Right forelimb (tissue), 1 donor: ENCODE measurements at regions not wholly inside any gene's neighbourhood (a gene's known extent, or its start where the extent isn't known, plus 50 kb on each side); places are given as distances from the start of the nearest gene placed in this dataset.
"Not testable (repeated sequence)": the region's sequence is repeated elsewhere in the genome, so short reads cannot be mapped to it uniquely, and the experiment has no call there.

Experiments used
- DNase-seq: peaks from one replicate; pipeline ENCODE4 v3.0.0-alpha.2; 2018

DNA sequence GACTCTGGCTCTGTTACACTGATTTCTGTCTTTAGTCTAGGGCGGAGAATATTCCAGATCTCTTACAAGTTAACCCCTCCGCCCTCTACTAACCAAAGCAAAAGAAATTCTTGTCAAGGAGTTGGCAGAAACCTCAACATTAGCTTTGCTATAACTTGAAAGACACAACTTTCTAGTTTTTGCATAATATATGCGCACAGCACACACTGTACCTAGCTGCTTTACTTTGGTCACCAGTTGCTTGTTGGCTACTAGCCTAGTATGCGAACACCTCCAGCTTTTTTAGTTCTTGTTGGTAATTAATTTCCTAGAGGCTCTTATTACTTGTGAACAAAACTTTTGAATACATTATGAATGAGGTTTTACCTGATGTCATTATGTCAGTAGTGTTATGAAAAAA lies 348.8 kb upstream of the C2CD4B start:
- no peak for DNase-seq

GRCh38 chr15:62515696-62516395 lies 350.8 kb upstream of the C2CD4B start:
- no peak for DNase-seq

DNA sequence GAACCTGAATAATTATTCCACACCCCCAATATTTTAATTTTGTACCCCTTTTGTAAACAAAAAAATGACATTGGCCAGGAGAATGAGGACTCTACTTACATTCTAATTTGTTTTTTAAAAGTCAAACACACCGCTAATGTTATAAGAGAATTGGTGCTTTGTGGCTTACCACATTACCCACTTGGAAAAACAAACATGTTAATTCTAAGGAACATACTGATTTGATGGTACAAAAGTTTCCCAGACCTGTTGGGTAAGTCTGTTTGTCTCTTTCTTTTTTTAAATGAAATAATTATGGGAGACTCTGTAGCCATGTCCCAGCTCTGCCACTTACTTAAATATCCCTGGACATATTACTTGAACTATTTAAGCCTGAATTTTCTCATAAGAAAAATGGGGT lies 352.5 kb upstream of the C2CD4B start:
- no peak for DNase-seq

DNA sequence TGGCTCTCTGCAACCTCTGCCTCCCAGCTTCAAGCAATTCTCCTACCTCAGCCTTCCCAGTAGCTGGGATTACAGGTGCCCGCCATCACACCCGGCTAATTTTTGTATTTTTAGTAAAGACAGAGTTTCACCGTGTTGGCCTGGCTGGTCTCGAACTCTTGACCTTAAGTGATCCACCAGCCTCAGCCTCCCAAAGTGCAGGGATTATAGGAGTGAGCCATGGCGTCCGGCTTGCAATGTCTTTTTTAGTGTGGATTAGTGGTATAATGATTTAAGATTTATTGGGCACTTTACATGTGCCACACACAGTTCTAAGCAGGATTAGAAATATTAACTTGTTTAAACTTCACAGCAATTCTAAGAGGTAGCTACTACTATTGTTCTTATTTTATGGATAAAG lies 353.6 kb upstream of the C2CD4B start:
- not testable (repeated sequence) for DNase-seq

- no peak for DNase-seq
Observed at GRCh38 chr15:62519900-62520299, 354.8 kb upstream of the C2CD4B start.

DNA sequence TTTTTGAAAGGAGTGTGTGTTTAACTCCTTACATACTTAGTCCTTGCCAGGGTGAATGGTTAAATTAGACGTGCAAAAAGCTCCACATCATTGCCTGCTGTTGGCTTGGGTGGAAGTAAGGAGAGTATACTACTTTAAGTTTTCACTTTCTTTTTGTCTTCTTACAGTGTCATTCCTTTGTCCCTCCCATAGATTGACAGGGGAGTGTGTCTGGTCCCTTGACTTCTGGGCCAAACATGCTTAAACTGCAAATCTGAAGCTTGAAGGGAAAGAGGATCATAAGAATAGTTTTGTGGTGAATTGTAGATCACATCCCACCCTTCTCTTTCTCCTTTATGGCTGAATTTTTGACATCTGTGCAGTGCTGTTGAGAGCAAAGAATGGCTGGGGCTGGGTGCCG lies 355.8 kb upstream of the C2CD4B start:
- DNase-seq, result no peak

DNA sequence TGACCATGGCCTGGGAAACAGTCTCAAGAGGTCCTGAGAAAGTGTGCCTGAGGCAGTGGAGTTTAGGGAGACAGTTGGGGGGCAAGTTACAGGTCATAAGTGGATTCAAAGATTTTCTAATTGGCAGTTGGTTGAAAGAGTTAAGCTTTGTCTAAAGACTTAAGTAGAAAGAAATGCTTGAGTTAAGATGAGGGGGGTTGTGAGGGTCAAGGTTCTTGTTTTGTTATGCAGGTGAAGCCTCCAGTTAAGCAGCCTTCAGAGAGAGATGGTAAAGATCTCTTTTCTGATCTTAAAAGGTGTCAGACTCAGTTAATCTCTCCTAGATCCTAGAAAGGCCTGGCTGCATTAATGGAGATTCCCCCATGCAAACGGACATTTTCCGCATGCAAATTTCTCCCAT lies 356.3 kb upstream of the C2CD4B start:
- no peak for DNase-seq

- no peak for DNase-seq
Observed at GRCh38 chr15:62524848-62525247, 359.8 kb upstream of the C2CD4B start.

GRCh38 chr15:62527387-62527786 lies 362.3 kb upstream of the C2CD4B start:
- DNase-seq, result no peak

DNA sequence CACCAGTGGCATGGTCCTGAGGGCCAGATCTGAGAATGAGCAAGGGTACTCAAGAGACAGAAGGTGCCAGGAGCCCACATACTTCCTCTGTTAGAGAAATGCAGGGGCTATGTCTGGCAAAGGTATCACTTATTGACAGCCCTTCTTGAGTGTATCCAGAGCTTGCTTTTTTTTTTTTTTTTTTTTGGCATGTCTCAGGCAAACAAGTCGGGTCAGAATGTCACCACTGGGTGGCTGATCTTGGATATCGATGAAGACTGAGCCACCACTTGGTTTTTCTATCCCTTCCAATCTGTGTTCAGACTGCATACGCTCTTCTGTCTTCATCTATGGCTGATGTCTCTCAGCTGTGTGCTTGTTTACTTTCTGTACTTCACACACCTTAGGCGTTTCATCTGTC lies 363.4 kb upstream of the C2CD4B start:
- no peak for DNase-seq

DNA sequence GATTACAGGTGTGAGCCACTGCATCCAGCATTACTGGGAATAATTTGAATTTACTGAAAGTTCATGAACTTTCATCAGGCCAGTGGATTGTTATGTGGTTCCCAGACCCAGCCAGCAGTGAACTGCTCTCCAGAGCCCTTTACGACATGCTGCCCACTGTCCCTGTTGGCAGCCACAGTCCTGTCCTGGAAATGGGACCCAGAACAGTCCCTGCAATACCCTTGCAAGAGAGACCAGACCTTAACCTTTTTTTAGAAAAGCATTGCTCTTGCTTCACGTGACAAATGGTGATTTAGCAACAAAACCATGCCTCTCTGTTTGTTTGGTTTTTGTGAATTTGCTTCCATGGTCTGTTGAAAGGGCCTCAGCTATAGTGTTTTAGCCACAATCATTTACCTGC lies 367.3 kb upstream of the C2CD4B start:
- DNase-seq, result no peak

DNA sequence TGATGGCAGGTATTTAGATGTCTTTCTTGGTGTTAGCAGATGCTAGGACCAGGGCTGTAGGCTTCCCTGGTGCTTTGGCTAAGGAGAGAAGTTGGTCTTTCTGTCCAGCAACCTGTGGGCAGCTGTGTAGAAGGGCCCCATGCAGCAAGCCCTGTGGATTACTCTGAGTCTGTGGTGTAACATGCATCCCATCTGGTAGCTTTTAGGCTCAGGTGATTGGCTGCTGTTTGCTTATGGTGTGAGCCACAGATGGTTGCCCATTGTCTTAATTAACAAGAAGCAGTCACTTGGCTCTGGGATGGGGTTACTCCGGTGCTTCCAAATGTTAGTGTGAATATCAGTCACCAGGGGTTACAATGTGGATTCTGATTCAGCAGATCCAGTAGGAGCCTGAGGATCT lies 368.6 kb upstream of the C2CD4B start:
- DNase-seq, result no peak

DNA sequence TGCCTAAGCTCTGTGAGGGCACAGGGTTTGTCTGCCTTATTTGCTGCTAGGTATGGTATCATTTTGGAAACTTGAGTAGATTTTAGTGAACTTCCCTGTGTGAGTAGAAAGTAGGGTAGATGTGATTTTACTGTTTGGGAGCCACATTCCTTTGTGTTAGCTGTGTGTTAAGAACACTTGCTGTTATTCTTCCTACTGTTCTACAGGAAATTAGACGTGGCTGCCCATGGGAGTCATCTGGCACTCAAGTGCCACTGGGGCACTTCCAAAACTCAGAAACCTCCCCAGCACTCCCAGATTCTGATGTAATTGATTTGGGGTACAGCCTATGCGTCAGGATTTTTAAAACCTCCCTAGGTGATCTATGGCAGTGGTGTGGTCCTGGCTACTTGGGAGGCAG lies 369.9 kb upstream of the C2CD4B start:
- no peak for DNase-seq

- DNase-seq, result no peak
Observed at GRCh38 chr15:62539236-62539635, 374.2 kb upstream of the C2CD4B start.

GRCh38 chr15:62541250-62541649 lies 376.2 kb upstream of the C2CD4B start:
- no peak for DNase-seq

DNA sequence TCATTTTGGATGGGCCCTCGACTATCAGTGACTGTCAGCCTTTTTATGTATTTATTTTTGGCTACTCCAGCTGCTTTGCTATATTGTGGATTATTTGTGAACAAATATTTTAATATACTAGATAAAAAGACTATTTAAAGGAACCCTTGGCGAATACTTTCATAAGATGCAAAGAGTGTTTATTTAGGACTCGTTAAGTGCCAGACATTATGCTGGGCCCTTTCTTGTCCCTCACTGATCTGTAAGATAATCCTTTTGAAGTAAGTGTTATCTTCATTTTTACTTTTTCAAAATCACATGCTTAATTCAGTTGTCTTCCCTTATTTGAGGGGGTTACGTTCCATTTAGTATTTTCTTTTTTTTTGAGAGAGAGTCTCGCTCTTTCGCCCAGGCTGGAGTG lies 376.8 kb upstream of the C2CD4B start:
- DNase-seq, result no peak

DNA sequence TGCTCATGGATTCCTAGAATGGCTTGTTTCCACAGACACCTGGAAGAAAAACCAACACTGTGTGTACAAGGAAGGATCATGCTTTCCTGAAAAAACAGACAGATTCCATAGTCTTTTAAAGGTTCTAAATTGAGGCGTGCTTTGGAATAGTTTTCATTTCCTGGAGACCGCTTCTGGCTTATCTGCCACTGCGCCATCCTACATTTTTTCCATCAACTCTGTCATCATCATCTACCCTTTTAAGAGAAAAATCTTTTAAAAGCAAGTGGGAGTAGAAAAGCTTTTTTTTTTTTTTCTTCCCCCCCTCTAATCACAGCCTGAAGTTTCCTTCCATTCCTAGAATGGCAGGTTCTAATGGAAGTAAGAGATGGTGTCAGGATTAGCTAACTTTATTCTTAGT lies 379.4 kb upstream of the C2CD4B start:
- no peak for DNase-seq

DNA sequence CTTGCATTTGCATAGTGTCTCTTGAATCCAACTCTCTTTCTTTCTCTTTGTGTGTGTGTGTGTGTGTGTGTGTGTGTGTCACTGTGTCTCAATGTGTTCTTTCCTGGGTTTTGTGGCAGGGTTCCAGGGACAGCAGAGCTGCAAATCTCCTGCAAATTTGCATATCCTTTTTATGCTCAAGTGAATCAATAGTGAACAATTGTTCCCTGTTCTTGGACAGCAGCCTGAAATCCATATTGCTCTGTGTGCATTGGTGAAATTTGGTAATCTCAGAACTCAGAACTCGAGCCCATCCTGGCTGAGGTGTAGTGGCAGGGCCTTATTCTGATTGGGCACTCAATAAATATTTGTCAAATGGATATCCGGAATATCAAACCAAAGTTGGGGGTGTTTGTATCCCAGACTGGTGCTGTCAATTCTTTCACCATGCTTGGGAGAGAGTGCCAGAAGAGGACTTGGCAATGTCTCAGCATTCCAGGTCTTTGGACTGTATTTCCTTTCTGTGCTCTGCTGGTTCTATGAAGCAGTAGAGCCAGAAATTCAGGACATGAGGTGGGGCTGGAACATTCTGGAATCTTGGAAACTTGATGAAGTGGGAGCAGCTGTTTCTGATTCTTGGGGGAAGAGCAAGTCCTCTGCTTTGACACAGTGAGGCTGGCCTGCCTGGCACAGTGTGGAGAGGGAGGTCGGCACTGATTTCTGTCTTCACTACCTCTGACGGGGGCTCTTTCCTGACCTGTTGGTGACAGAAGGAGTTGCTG lies 380.6 kb upstream of the C2CD4B start:
- DNase-seq, result peak; percentile 74

DNA sequence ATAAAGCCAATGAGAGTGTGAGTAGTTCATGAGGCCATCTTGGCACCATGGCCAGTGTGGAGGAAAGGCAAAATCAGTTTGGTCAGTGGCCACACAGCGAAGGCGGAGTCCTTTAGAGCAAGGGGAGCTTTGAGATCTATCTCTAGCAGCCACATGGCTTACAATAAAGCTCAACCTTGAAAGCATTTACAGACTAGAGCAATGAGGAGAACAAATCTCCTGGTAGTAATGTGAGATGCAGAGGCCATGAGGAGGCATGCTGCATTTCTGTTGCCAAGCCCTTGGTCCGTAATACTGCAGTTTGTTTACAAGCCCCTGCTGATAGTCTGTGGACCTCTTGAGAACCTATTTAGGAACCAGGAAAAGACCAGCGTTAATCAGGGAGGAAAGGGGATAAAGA lies 381.5 kb upstream of the C2CD4B start:
- DNase-seq, result no peak

DNA sequence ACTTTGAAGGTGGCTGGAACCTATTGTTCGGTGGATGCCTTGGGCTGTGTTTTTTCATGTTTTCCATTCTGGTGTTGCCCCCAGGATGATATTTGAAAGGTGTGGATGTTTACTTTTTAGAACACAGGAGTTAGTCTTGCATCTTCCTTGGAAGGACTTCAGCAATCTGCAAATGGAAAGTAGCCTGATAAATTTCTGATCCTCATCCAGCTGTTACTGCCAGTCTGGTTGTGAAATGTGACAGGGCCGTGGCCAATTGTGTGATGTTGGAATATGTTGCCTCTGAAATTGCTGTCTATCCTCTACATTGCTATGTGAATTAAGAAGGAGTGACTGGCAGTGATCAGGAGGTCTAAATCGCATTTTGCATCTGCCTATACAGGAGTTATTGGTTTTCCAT lies 382.5 kb upstream of the C2CD4B start:
- DNase-seq, result no peak

DNA sequence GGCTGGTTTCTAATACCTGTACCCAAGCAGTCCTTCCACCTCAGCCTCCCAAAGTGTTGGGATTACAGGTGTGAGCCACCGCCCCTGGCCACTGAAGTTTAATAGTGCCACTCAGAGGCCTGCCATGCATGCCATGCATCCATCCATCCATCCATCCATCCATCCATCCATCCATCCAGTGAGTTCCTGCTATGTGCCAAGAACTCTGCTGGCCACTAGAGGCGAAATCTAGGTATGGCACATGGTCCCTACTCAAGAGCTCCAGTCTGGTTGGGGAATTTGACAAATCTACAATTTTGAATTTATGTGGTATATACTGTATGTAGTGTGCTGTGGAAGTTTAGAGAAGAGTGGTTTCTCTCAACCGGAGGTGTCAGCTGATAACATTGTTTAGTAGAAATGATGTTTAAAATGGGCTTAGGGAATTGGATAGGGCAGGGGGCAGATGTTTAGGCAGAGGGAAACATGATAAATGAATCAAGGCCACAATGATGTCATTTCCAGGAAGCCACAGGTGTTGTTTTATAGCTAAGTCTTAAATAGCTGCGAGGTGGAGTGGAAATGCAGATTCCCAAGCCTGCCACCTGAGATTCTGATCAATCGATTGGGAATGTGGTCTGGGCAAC lies 384.4 kb upstream of the C2CD4B start:
- no peak for DNase-seq

- DNase-seq, result no peak
Observed at GRCh38 chr15:62550106-62550505, 385.0 kb upstream of the C2CD4B start.

DNA sequence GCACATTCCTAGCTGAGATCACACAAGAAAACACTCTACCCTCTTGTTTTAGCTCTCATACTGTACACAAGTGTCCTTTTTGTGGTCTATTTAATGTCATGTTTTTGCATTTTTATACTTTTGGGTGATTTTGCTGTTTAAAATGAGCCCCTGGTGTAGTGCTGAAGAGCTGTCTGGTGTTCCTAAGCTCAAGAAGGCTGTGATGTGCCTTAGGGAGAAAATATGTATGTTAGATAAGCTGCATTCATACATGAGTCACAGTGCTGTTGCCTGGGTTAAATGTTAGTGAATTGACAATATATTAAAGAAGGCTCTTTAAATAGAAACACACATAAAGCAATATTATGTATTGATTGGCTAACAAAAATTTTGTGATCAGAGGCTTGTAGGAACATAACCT lies 387.4 kb upstream of the C2CD4B start:
- DNase-seq, result no peak

- DNase-seq, result no peak
Observed at GRCh38 chr15:62553911-62554563, 389.0 kb upstream of the C2CD4B start.
